ENCODE measurements at regions not wholly inside any gene's neighbourhood (a gene's known extent, or its start where the extent isn't known, plus 50 kb on each side); places are given as distances from the start of the nearest gene placed in this dataset.

GRCh38 chr2:219789476-219789875, 162.0 kb downstream of the SLC4A3 start:
- Histone ChIP-seq H3K4me3 (ENCODE audit: low read length) (no peak overlapping the region), H3K4me1 (ENCODE audit: control insufficient read depth, insufficient read depth, low read length) (peaks cover 4% of the 10 kb centered on the region), H3K27me3 (ENCODE audit: control insufficient read depth, insufficient read depth, low read length) (no peaks in the 10 kb centered on the region), H3K9me3 (replicated peaks; ENCODE audit: control insufficient read depth, low read depth, low read length) (no peaks in the 10 kb centered on the region), H3K36me3 (ENCODE audit: control insufficient read depth, insufficient read depth, low read length) (no peaks in the 10 kb centered on the region), H3K27ac (ENCODE audit: low read length) (no peak overlapping the region)
- DNase-seq: no peak

GRCh38 chr2:219792446-219792845, 165.0 kb downstream of the SLC4A3 start:
- no CpG with 5 or more reads among the region's 4 CpGs for WGBS (ENCODE audit: insufficient coverage)
- Histone ChIP-seq H3K27me3 (ENCODE audit: control insufficient read depth, insufficient read depth, low read length) (no peaks in the 10 kb centered on the region), H3K36me3 (ENCODE audit: control insufficient read depth, insufficient read depth, low read length) (no peaks in the 10 kb centered on the region), H3K4me1 (ENCODE audit: control insufficient read depth, insufficient read depth, low read length) (no peaks in the 10 kb centered on the region), H3K4me3 (ENCODE audit: low read length) (no peak overlapping the region), H3K27ac (ENCODE audit: low read length) (no peak overlapping the region), H3K9me3 (replicated peaks; ENCODE audit: control insufficient read depth, low read depth, low read length) (no peaks in the 10 kb centered on the region)
- DNase-seq: no peak

GRCh38 chr2:219798430-219798829, 171.0 kb downstream of the SLC4A3 start:
- peaks cover 2% of the 10 kb centered on the region for H3K9me3 ChIP-seq (replicated peaks; ENCODE audit: control insufficient read depth, low read depth, low read length)
- no peak overlapping the region for H3K27ac ChIP-seq (ENCODE audit: low read length)
- no peaks in the 10 kb centered on the region for H3K27me3 ChIP-seq (ENCODE audit: control insufficient read depth, insufficient read depth, low read length)
- no peak for DNase-seq
- WGBS (ENCODE audit: insufficient coverage): no CpG with 5 or more reads among the region's 2 CpGs
- no peaks in the 10 kb centered on the region for H3K36me3 ChIP-seq (ENCODE audit: control insufficient read depth, insufficient read depth, low read length)
- H3K4me3 ChIP-seq (ENCODE audit: low read length): no peak overlapping the region
- no peaks in the 10 kb centered on the region for H3K4me1 ChIP-seq (ENCODE audit: control insufficient read depth, insufficient read depth, low read length)

GRCh38 chr2:219803294-219803693, 175.9 kb downstream of the SLC4A3 start:
- 92% methylated on average over 1 of the region's 2 CpGs for WGBS (ENCODE audit: insufficient coverage)
- no peak for DNase-seq
- H3K27ac ChIP-seq (ENCODE audit: low read length): no peak overlapping the region
- H3K36me3 ChIP-seq (ENCODE audit: control insufficient read depth, insufficient read depth, low read length): no peaks in the 10 kb centered on the region
- H3K4me3 ChIP-seq (ENCODE audit: low read length): no peak overlapping the region
- no peaks in the 10 kb centered on the region for H3K4me1 ChIP-seq (ENCODE audit: control insufficient read depth, insufficient read depth, low read length)
- peaks cover 2% of the 10 kb centered on the region for H3K9me3 ChIP-seq (replicated peaks; ENCODE audit: control insufficient read depth, low read depth, low read length)
- no peaks in the 10 kb centered on the region for H3K27me3 ChIP-seq (ENCODE audit: control insufficient read depth, insufficient read depth, low read length)

- Histone ChIP-seq H3K4me3 (ENCODE audit: low read length) (no peak overlapping the region), H3K27me3 (ENCODE audit: control insufficient read depth, insufficient read depth, low read length) (no peaks in the 10 kb centered on the region)
Observed at GRCh38 chr2:219810895-219811294, 183.5 kb downstream of the SLC4A3 start.

GRCh38 chr2:219812672-219813071, 185.2 kb downstream of the SLC4A3 start:
- H3K27ac ChIP-seq (ENCODE audit: low read length): no peak overlapping the region
- H3K36me3 ChIP-seq (ENCODE audit: control insufficient read depth, insufficient read depth, low read length): no peaks in the 10 kb centered on the region
- no peak for DNase-seq
- no peaks in the 10 kb centered on the region for H3K4me1 ChIP-seq (ENCODE audit: control insufficient read depth, insufficient read depth, low read length)
- no peaks in the 10 kb centered on the region for H3K27me3 ChIP-seq (ENCODE audit: control insufficient read depth, insufficient read depth, low read length)
- 44% methylated on average over 2 of the region's 2 CpGs for WGBS (ENCODE audit: insufficient coverage)
- H3K9me3 ChIP-seq (replicated peaks; ENCODE audit: control insufficient read depth, low read depth, low read length): peaks cover 2% of the 10 kb centered on the region
- H3K4me3 ChIP-seq (ENCODE audit: low read length): no peak overlapping the region

More at GRCh38 chr2:219810895-219811294, 183.5 kb downstream of the SLC4A3 start:
- Histone ChIP-seq H3K27ac (ENCODE audit: low read length) (no peak overlapping the region), H3K4me1 (ENCODE audit: control insufficient read depth, insufficient read depth, low read length) (no peaks in the 10 kb centered on the region), H3K9me3 (replicated peaks; ENCODE audit: control insufficient read depth, low read depth, low read length) (peaks cover 2% of the 10 kb centered on the region), H3K36me3 (ENCODE audit: control insufficient read depth, insufficient read depth, low read length) (no peaks in the 10 kb centered on the region)
- no peak for DNase-seq

GRCh38 chr2:219820767-219821166, 193.3 kb downstream of the SLC4A3 start:
- 41% methylated on average over 2 of the region's 4 CpGs for WGBS (ENCODE audit: insufficient coverage)
- H3K4me1 ChIP-seq (ENCODE audit: control insufficient read depth, insufficient read depth, low read length): peaks cover 23% of the 10 kb centered on the region
- no peaks in the 10 kb centered on the region for H3K36me3 ChIP-seq (ENCODE audit: control insufficient read depth, insufficient read depth, low read length)
- H3K27ac ChIP-seq (ENCODE audit: low read length): no peak overlapping the region
- no peak for DNase-seq
- no peaks in the 10 kb centered on the region for H3K27me3 ChIP-seq (ENCODE audit: control insufficient read depth, insufficient read depth, low read length)
- H3K4me3 ChIP-seq (ENCODE audit: low read length): no peak overlapping the region
- no peaks in the 10 kb centered on the region for H3K9me3 ChIP-seq (replicated peaks; ENCODE audit: control insufficient read depth, low read depth, low read length)

GRCh38 chr2:219823574-219823973, 196.1 kb downstream of the SLC4A3 start:
- 41% methylated on average over 5 of the region's 7 CpGs for WGBS (ENCODE audit: insufficient coverage)
- Histone ChIP-seq H3K9me3 (replicated peaks; ENCODE audit: control insufficient read depth, low read depth, low read length) (no peaks in the 10 kb centered on the region), H3K4me3 (ENCODE audit: low read length) (no peak overlapping the region), H3K27me3 (ENCODE audit: control insufficient read depth, insufficient read depth, low read length) (no peaks in the 10 kb centered on the region), H3K36me3 (ENCODE audit: control insufficient read depth, insufficient read depth, low read length) (no peaks in the 10 kb centered on the region), H3K4me1 (ENCODE audit: control insufficient read depth, insufficient read depth, low read length) (peaks cover 23% of the 10 kb centered on the region), H3K27ac (ENCODE audit: low read length) (no peak overlapping the region)
- DNase-seq: peak; percentile 79

GRCh38 chr2:219824996-219825395, 197.6 kb downstream of the SLC4A3 start:
- H3K27ac ChIP-seq (ENCODE audit: low read length): no peak overlapping the region
- no peaks in the 10 kb centered on the region for H3K9me3 ChIP-seq (replicated peaks; ENCODE audit: control insufficient read depth, low read depth, low read length)
- H3K4me1 ChIP-seq (ENCODE audit: control insufficient read depth, insufficient read depth, low read length): peaks cover 28% of the 10 kb centered on the region
- WGBS (ENCODE audit: insufficient coverage): no CpG with 5 or more reads among the region's 3 CpGs
- DNase-seq: no peak
- H3K36me3 ChIP-seq (ENCODE audit: control insufficient read depth, insufficient read depth, low read length): no peaks in the 10 kb centered on the region
- H3K4me3 ChIP-seq (ENCODE audit: low read length): no peak overlapping the region
- no peaks in the 10 kb centered on the region for H3K27me3 ChIP-seq (ENCODE audit: control insufficient read depth, insufficient read depth, low read length)

- H3K27me3 ChIP-seq (ENCODE audit: control insufficient read depth, insufficient read depth, low read length): no peaks in the 10 kb centered on the region
- H3K9me3 ChIP-seq (replicated peaks; ENCODE audit: control insufficient read depth, low read depth, low read length): no peaks in the 10 kb centered on the region
- H3K4me3 ChIP-seq (ENCODE audit: low read length): no peak overlapping the region
- no peak overlapping the region for H3K27ac ChIP-seq (ENCODE audit: low read length)
- peaks cover 35% of the 10 kb centered on the region for H3K4me1 ChIP-seq (ENCODE audit: control insufficient read depth, insufficient read depth, low read length)
- no peak for DNase-seq
- WGBS (ENCODE audit: insufficient coverage): 69% methylated on average over 5 of the region's 5 CpGs
- no peaks in the 10 kb centered on the region for H3K36me3 ChIP-seq (ENCODE audit: control insufficient read depth, insufficient read depth, low read length)
Observed at GRCh38 chr2:219828127-219828526, 200.7 kb downstream of the SLC4A3 start.

- H3K36me3 ChIP-seq (ENCODE audit: control insufficient read depth, insufficient read depth, low read length): no peaks in the 10 kb centered on the region
- 51% methylated on average over 17 of the region's 20 CpGs for WGBS (ENCODE audit: insufficient coverage)
- H3K4me3 ChIP-seq (ENCODE audit: low read length): no peak overlapping the region
- peaks cover 23% of the 10 kb centered on the region for H3K4me1 ChIP-seq (ENCODE audit: control insufficient read depth, insufficient read depth, low read length)
- peak overlapping the region; percentile 68 for H3K27ac ChIP-seq (ENCODE audit: low read length)
- DNase-seq: peak; percentile 91
- no peaks in the 10 kb centered on the region for H3K27me3 ChIP-seq (ENCODE audit: control insufficient read depth, insufficient read depth, low read length)
- no peaks in the 10 kb centered on the region for H3K9me3 ChIP-seq (replicated peaks; ENCODE audit: control insufficient read depth, low read depth, low read length)
Observed at GRCh38 chr2:219829667-219830352, 202.4 kb downstream of the SLC4A3 start.

Data from muscle of leg (tissue), 3 donors.